ENCODE measurements at regions not wholly inside any gene's neighbourhood (a gene's known extent, or its start where the extent isn't known, plus 50 kb on each side); places are given as distances from the start of the nearest gene placed in this dataset.

DNA sequence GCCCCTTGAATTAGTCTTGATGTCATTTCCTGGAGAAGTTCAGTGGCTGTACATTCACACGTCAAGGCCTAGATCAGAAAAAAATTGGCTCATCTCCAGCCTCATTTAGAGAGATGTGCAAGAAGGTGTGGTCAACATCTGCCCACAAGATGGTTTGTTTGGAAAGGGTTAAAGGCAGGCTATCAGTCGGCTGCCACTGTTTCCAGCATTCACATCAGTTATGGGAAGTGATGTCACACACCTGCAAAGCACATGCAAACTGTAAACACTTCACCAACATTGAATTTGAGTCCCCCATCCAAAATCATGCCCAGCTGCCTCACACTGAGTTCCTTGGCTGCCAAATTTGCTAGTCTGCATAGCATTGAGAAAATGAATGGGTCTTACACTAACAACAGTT is 498.3 kb upstream of the INTU start:
- no peaks in the 10 kb centered on the region for H3K36me3 Mint-ChIP-seq (ENCODE audit: low read depth)
- TF ChIP-seq, protein P1, sequence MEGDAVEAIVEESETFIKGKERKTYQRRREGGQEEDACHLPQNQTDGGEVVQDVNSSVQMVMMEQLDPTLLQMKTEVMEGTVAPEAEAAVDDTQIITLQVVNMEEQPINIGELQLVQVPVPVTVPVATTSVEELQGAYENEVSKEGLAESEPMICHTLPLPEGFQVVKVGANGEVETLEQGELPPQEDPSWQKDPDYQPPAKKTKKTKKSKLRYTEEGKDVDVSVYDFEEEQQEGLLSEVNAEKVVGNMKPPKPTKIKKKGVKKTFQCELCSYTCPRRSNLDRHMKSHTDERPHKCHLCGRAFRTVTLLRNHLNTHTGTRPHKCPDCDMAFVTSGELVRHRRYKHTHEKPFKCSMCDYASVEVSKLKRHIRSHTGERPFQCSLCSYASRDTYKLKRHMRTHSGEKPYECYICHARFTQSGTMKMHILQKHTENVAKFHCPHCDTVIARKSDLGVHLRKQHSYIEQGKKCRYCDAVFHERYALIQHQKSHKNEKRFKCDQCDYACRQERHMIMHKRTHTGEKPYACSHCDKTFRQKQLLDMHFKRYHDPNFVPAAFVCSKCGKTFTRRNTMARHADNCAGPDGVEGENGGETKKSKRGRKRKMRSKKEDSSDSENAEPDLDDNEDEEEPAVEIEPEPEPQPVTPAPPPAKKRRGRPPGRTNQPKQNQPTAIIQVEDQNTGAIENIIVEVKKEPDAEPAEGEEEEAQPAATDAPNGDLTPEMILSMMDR (IDR thresholded peaks at IDR 0.05; ENCODE audit: unreplicated experiment in 3 of 3) = no peak
- no peaks in the 10 kb centered on the region for H3K9me3 Mint-ChIP-seq

GRCh38 chr4:127138586-127138985 is 494.2 kb upstream of the INTU start:
- H3K9me3 Mint-ChIP-seq = no peaks in the 10 kb centered on the region
- no peak overlapping the region for H3K27ac Mint-ChIP-seq
- H3K4me1 Mint-ChIP-seq = no peaks in the 10 kb centered on the region
- TF ChIP-seq, protein P1 (IDR thresholded peaks at IDR 0.05; ENCODE audit: unreplicated experiment in 3 of 3) = no peak
- no peak overlapping the region for H3K4me3 Mint-ChIP-seq
- H3K36me3 Mint-ChIP-seq (ENCODE audit: low read depth) = no peaks in the 10 kb centered on the region
- H3K27me3 Mint-ChIP-seq (ENCODE audit: low read depth) = no peaks in the 10 kb centered on the region

More for the DNA sequence above, 498.3 kb upstream of the INTU start:
- no peaks in the 10 kb centered on the region for H3K27me3 Mint-ChIP-seq (ENCODE audit: low read depth)
- H3K27ac Mint-ChIP-seq = no peak overlapping the region
- H3K4me3 Mint-ChIP-seq = no peak overlapping the region
- no peaks in the 10 kb centered on the region for H3K4me1 Mint-ChIP-seq

DNA sequence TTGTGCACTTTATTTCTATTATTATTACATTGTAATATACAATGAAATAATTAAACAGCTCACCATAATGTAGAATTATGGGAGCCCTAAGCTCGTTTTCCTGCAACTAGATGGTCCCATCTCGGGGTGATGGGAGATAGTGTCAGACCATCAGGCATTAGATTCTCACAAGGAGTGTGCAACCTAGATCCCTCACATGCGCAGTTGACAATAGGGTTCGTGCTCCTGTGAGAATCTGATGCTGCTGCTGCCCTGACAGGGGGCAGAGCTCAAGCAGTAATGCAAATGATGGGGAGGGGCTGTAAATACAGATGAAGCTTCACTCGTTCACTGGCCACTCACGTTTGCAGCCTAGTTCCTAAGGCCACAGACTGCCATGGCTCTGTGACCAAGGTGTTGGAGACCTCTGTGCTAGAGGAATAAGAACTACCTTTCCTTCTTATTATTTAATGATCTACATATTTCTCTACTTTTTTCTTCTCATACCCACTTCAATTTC is 492.9 kb upstream of the INTU start:
- Mint-ChIP-seq H3K27ac (no peak overlapping the region), H3K4me1 (no peaks in the 10 kb centered on the region), H3K27me3 (ENCODE audit: low read depth) (no peaks in the 10 kb centered on the region), H3K9me3 (no peaks in the 10 kb centered on the region), H3K4me3 (no peak overlapping the region), H3K36me3 (ENCODE audit: low read depth) (no peaks in the 10 kb centered on the region)
- TF ChIP-seq, protein P1 (IDR thresholded peaks at IDR 0.05; ENCODE audit: unreplicated experiment in 3 of 3) = no peak

- Mint-ChIP-seq H3K4me3 (no peak overlapping the region), H3K27me3 (ENCODE audit: low read depth) (no peaks in the 10 kb centered on the region), H3K9me3 (no peaks in the 10 kb centered on the region), H3K27ac (no peak overlapping the region), H3K36me3 (ENCODE audit: low read depth) (no peaks in the 10 kb centered on the region), H3K4me1 (no peaks in the 10 kb centered on the region)
- TF ChIP-seq, protein P1 (IDR thresholded peaks at IDR 0.05; ENCODE audit: unreplicated experiment in 3 of 3) = no peak
Measured at GRCh38 chr4:127140306-127140705, 492.5 kb upstream of the INTU start.

DNA sequence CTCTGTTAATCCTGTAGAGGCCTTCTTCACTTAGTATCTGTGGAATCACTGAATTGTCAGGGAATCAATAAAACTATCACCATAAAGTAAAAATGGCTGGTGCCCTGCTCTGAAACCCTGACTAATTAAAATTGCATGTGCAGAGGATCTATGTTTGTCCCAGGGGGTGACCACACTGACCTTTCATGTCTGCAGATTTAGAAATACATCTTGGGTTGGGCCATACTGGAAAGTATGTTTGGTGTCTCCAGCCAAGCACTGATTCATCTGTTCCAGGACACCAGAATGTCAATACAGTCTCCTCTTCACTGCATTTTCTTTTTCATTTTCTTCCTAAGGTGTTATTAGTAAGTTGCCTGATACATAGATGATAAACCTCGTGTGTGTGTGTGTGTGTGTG is 490.9 kb upstream of the INTU start:
- Mint-ChIP-seq H3K27ac (no peak overlapping the region), H3K4me3 (no peak overlapping the region), H3K9me3 (no peaks in the 10 kb centered on the region), H3K27me3 (ENCODE audit: low read depth) (no peaks in the 10 kb centered on the region), H3K36me3 (ENCODE audit: low read depth) (no peaks in the 10 kb centered on the region), H3K4me1 (peaks cover 12% of the 10 kb centered on the region)
- TF ChIP-seq, protein P1 (IDR thresholded peaks at IDR 0.05; ENCODE audit: unreplicated experiment in 3 of 3) = no peak

DNA sequence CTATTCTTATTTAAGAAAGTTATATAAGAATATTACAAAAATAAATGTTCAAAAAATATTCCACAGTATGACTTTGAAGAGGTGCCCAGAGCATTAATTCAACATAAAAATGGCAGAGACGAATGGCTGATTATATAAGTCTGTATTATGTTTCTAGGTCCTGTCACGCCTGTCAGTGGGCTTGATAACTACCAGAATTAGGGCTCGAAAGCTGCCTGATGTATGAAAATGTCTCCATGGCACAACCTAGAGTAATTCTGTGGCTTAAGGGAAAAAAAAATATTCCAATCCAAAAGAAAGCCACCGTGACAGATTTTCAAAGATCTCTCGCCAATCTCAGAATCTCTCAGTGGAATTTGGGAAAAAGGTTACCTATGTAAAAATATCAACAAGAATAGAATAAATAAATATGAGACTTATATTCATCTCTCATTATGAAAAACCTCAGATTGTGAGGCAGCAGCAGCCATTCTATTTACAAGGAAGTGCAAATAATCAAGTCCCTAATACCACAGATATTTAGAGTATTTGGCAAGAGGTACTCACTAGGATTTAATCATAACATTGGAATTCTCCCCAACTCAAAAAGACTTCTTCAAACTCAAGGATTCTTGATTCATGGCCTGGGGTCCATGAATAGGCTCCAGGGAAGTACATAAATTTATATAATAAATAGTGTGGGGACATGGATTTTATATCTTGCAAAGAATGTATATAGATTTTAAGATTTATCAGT is 489.1 kb upstream of the INTU start:
- Mint-ChIP-seq H3K9me3 (no peaks in the 10 kb centered on the region), H3K4me1 (peaks cover 22% of the 10 kb centered on the region), H3K27me3 (ENCODE audit: low read depth) (no peaks in the 10 kb centered on the region), H3K36me3 (ENCODE audit: low read depth) (no peaks in the 10 kb centered on the region), H3K27ac (no peak overlapping the region), H3K4me3 (no peak overlapping the region)
- TF ChIP-seq, protein P1 (IDR thresholded peaks at IDR 0.05; ENCODE audit: unreplicated experiment in 3 of 3) = no peak

All from nephron (organoid).